ENCODE measurements at regions not wholly inside any gene's neighbourhood (a gene's known extent, or its start where the extent isn't known, plus 50 kb on each side); places are given as distances from the start of the nearest gene placed in this dataset.
"Not testable (repeated sequence)": the region's sequence is repeated elsewhere in the genome, so short reads cannot be mapped to it uniquely, and the experiment has no call there.

DNA sequence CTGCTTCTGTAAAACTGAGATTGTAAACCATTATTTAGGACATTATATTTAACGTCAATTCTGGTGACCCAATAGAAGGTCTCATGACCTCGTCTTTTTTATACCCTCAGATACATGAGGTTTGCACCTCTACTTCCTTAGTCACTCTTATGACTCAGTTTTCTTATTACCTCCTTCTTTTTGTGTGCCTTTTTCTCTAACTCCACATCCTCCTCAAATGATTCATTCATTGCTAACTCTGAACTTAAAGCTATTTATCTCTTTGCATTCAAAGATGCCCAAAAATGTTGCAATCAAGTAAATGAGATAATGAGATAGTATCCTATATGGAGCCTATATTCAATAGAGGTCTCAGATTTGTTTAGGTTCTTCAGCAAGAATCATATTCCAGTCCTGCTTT lies 121.0 kb upstream of the KYNU start:
- no peak for DNase-seq

DNA sequence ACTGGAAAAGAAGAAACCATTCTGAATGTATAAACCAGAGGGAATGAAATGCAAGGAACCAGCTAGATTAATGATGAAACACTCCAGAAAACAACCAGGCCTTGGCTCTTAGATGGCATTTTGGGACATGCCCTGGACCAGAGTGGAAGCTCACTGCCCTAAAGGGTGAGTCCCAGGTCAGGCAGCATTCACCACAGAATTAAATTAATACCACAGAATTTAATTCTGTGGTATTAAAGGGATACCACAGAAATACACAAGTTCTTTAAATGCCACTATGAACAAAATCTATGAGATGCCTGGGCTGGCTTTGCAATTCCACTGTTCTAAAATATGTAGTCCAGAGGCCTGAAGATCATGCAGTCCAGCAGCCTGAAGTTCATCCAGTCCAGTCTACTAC lies 122.3 kb upstream of the KYNU start:
- no peak for DNase-seq

DNA sequence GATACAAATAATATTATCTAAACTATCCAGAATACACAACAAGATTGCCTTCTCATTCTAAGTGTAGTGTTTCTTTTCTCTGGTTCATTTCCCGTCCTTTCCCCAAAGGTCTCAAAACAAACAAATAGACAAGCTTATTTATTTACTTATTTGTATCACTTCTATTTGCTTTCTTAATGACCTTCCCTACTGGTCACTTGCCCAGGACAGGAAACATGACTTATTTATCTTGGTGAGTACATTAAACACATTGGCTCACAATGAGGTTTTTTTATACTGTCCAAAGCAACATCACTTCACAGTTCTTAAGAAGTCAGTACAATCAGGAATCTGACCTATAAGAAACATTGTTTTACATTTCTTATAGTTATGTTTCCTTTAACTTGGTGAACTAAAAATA lies 123.3 kb upstream of the KYNU start:
- no peak for DNase-seq

DNA sequence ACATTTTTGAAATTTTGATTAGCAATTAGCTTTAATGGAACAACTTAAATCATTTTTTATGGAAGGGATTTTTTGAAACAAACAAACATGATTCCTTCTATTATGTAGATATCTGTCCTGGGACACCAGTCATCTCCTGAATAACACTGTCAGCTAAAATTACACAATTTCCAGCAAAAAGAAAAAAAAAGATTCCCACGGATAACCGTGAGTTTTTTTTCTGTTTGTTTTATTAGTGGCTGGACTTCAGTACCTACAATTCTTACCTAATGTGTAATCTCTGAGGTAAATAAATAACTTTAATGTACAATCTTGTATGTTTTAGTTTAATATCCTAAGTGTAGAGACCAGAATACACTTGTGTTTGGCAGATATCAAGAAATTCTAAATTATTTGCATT lies 126.6 kb upstream of the KYNU start:
- DNase-seq, result no peak

DNA sequence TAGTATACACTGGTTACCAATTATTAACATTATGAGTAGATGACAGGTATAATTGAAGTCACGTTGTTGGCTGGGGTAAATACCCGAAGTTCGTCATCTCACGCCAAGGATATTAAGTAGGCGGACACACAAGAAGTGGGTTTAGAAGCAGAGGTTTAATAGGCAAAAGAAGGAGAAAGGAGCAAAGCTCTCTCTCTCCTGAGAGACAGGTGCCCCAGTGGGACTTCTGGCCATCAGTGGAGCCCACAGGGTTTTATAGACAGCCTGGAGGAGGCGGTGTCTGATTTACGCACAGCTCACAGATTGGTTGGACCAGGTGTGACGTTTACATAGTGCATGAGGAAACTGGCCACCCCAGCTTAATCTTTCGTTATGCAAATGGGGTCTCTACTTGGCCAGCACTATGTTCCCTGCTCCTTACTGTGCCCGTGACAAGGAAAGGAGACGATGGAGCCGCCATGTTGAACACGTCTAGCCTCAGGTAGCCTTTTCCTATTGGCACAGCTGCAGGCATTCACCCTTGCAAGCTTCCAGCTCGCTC lies 128.8 kb upstream of the KYNU start:
- DNase-seq, result no peak

DNA sequence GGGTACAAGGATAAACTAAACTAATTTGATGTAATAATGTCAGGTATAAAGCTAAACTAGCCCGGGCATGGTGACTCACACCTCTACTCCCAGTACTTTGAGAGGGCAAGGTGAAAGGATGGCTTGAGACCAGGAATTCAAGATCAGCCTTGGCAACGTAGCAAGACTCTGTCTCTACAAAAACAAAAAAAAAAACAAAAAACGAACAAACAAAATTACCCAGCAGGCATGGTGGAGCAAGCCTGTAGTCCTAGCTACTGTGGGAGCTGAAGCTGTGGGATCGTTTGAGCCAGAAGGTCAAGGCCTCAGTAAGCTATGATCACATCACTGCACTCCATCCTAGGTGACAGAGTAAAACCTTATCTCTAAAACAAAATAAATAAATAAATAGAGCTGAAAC lies 131.8 kb upstream of the KYNU start:
- DNase-seq, result no peak

DNA sequence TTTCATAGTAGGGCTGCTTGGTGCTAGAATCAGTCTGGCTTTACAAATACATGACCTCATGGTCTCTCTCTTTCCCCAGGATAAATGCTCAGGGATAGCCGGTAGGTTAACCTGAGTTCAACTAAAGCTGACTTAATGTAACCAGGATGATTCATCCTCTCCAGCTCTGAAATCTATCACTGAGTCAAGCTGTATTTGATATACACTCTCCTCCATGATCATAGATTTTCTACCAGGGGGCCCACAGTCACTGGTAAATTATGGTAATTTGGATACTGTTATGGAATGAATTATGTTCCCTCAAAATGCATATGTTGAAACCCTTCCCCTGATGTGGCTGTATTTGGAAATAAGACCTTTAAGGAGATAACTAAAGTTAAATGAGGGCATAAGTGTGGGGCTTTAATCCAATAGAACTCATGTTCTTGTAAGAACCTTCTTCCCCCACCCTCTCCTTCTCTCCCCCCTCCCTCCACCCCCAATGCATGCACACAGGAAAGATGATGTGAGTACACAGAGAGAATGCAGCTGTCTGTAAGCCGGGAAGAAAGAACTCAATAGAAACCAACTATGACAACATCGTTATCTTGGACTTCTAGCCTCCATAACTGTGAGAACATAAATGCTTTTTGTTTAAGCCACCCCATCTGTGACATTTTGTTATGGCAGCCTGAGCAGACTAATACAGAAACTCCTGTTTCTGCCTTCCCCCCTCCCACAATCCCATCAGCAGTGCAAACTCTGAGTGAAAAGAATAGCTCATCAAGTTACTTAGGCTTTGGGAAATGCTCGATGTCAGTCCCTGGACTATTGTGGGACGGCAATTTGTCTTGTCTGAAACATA lies 134.9 kb upstream of the KYNU start:
- DNase-seq, result no peak

DNA sequence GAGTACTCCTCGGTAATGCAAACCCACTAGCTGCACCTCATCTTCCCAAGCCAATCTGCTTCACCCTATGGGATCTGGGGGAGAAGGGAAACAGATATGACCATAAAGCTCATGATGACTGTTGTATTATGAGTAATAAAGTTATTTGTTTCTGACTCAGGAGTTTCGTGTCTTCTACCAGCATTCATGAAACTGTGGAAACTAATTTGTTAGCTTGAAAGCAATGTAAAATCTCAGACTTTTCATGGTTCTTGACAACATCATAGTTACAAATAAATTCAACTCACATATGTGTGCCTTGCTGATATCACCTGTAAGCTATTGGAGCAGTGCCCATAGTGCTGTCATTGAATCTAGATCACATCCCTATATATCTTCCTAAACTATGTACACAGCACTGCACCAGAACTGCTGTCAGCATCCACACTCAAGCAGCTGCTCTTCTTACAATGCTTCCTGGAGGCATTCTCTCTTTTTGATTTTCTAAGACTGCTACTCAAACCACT lies 135.6 kb upstream of the KYNU start:
- DNase-seq, result no peak

DNA sequence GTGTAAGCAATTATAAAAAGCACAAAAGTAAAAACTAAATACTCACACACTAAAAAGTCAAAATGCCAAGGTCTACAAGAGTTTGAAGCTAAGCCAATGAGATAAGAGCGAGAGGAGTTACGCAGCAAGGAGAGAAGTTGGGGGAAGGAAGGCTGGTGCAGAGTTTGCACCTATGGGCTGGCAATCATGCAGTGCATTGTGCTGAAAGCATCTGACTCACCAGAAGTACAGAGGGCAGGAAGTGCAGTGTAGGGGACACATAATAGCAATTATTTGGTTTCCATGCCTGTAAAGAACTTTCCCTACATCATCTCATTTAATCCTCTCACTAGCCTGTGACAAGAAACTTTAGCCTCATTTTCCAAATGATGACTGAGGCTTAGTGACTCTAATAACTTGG lies 142.7 kb upstream of the KYNU start:
- no peak for DNase-seq

DNA sequence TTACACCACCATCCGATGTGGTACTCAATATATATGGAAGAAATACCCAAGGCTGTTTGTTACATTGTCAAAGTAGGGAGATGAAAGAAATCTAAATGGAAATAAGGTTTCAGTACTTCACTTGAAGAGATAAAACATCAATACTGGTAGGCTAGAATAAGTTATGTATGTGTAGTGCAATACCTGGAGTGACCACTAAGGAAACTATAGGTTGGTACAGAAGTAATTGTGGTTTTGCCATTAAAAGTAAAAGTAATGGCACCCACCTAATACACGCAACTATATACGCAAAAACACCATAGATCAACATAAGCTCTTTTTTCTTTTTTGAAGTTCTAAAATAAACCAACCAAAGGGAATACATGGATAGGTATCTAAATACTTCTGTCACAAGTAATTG lies 143.2 kb upstream of the KYNU start:
- DNase-seq, result no peak

DNA sequence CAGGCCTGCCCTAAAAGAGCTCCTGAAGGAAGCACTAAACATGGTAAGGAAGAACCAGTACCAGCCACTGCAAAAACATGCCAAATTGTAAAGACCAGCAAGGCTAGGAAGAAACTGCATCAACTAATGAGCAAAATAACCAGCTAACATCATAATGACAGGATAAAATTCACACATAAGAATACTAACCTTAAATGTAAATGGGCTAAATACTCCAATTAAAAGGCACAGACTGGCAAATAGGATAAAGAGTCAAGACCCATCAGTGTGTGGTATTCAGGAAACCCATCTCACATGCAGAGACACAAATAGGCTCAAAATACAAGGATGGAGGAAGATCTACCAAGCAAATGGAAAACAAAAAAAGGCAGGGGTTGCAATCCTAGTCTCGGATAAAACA lies 147.7 kb upstream of the KYNU start:
- DNase-seq, result not testable (repeated sequence)

DNA sequence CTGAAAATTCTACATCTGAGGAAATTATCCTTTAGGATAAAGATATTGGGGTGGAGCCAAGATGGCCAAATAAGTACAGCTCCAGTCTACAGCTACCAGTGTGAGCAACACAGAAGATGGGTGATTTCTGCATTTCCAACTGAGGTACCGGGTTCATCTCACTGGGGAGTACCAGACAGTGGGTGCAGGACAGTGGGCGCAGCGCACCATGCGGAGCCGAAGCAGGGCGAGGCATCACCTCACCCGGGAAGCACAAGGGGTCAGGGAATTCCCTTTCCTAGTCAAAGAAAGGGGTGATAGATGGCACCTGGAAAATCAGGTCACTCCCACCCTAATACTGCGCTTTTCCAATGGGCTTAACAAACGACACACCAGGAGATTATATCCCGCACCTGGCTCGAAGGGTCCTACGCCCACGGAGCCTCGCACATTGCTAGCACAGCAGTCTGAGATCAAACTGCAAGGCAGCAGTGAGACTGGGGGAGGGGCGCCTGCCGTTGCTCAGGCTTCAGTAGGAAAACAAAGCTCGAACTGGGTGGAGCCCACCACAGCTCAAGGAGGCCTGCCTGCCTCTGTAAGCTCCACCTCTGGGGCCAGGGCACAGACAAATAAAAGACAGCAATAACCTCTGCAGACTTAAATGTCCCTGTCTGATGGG lies 149.5 kb upstream of the KYNU start:
- not testable (repeated sequence) for DNase-seq

DNA sequence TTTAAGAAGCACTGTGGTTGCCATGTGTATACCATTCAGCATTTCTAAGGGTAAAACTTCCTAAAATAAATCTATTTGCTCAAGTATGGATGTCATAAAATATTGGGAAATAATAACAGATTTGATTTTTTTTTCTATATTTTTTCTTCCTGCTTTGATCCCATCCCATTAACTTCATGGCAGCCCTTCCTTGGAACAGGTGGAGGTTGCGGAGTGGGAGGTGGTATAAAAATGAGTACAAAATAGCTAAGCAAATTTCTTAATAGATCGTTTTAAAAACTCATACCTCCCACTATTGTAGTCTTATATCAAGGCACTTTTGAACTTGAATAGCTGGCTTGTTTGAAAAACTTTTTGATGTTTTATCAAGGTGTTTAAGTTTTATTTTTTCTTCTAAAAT lies 152.1 kb upstream of the KYNU start:
- DNase-seq, result no peak

DNA sequence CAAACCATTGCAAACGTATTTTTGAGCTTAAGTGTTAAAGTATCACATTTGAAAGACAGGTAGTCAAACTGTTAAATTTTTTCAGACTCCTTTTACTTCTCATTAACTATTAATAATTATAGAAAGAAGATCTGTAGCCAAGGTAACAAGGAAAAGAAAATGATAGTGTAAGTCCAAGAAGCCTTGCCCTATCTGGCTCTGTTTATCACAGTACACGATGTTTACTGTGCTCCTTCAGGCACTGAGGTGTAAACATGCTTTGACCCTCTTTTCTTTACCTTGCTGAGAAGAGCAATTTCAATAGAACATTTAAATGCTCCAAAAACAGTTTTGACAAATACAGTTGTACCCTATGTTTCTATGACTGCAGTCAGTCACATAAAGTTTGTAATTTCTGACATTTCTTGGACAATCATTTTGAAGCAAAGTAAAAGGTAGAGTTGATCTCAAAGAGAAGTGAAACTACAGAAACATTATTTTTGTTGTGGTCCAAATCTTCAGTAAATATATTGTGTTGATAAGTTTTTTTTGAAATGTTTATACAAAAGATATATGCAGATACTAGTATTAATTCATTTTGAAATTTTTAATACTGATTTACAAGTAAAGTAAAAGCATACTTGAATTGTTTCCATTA lies 152.6 kb upstream of the KYNU start:
- no peak for DNase-seq

DNA sequence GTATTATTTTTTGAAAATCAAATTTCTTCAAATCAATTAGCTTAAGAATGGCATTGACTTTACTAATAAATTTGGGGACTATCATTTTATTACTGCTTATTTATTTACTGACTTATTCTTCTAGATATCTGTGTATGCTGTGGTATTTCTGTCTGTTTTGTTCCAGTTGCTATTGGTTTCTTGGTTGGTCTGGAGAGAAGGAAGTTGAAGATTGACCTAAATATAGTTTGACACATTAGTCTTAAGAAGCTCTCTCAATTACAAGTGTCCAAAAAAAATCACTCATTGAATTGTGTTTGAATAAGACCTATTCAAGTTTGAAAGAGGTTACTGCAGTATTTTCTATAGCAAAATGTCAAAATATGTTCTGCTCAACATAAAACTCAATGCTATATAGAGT lies 153.3 kb upstream of the KYNU start:
- no peak for DNase-seq

DNA sequence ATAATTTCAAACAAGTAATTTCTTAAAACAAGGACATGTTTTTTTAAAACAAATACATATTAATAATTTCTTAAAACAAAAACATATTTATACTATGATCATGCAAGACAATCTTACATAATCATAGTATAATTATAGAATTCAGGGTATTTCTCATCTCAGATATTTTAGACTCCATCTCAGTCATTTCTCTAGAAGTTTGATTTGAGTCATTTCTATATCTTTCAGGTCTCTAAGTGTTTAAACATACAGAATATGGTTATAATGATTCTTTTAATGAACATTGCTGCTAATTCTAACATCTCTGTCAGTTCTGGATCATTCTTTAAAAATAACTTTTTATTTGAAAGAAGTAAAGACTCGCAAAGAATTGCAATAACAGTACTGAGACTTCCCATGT lies 154.2 kb upstream of the KYNU start:
- DNase-seq, result no peak

DNA sequence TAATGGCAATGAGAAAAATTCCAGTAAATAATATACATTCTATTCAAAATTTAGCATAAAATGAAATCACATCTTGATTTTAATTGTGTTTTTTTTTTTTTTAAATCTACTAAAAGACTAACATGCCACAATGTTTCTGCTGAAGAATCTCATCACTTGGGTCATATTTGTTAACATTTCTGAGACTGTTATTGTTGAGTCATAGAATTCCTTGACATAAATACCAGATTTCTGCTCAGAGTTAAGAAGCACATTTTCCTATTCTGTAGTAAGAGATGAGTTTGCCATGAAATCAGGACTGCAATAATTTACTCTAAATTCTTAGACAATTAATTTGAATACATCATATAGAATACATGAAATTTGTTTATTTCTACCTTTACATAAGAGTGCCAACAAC lies 154.9 kb upstream of the KYNU start:
- DNase-seq, result no peak

DNA sequence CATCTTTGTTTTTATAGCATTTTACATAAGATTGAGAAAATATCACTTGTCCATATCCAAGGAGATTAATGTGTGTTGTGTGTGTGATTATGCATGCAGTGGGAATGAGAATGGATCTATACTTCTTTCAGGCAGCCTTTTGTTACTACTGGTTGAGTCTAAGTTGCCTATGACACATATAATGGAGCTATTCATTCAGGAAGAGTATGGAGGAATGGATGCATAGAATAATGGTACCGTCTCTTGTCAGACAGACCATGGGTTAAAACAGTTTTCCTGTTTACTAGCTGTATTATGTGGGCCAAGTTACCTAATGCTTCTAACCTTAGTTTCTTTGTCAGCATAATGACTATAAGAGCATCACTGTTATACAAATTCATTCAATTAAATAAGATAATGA lies 155.4 kb upstream of the KYNU start:
- DNase-seq, result no peak

DNA sequence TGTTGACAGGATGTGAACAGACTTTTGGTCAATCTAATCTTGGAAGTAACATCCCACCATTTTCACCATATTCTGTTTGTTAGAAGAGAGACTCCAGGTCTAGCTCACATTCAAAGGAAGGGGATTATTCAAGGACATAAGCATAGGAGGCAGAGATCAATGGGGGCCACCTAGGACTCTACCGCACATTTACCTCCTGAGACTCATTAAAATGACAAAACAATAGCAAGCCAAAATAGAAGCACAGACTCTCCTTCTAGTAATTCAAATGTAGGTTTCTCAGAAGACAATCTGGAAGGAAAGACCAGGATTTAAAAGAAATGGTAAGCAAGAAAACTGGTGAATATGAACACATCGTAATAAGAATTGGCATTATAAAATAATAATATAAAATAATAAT lies 156.4 kb upstream of the KYNU start:
- no peak for DNase-seq

DNA sequence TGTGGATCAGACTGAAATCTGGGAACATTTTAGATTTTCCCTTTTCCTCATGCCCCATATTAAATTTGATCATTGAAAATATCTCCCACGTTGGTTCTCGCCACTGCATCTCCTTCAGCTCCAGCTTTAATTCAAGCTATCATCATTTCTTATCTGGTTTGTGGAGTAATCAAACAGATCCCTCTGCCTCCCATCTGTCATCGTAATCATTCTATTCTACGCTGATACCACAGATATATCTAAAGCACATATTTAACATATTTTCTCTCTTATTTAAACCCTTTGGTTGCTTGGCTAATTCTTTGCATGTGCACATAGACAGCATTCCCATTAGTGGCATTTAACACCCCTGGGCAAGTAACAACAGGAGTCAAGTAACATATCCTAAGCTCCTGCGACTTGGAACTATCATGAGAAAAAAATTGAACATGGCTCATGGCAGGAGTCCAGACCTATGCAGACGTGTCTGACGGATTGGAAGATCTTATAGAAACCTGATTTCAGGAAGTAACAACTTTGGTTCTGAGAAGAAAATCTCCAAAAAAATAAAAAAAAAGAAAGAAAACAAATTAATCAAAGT lies 158.8 kb upstream of the KYNU start:
- no peak for DNase-seq

DNA sequence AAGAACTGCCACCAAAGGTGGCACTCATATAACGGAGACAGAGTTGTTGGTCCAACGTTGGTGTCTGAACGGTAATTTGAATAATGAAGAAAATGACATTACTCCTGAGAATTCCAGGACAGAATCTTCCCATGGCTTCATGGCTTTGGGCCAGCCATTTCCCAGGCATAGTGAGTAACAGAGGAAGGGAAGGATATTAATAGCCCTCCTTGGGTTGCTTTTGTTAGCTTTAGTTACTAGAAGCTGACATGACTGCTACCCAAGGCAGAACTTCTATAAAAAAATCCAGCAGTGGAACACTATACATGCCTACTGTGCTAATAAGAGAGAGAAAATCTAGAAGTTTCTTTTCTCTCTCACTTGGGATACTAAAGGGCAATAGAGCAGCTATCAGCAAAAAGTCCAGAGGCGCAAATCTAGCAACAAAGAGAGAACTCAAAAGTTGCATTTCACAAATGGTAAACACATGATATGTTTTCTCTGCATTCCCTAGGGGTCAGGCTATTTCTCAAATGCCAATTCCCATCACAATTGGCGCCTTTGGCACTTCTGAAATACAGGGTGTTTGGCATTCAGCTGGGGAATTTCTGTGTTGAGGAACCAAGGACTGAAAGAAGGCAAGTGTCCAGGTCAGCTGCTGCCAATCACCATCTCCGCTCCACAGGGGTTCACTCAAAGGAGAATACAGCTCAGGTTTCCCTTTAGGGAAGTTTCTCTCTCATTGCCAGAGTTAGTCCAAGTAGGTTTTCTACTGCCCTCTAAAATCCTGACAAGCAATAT lies 160.8 kb upstream of the KYNU start:
- no peak for DNase-seq

DNA sequence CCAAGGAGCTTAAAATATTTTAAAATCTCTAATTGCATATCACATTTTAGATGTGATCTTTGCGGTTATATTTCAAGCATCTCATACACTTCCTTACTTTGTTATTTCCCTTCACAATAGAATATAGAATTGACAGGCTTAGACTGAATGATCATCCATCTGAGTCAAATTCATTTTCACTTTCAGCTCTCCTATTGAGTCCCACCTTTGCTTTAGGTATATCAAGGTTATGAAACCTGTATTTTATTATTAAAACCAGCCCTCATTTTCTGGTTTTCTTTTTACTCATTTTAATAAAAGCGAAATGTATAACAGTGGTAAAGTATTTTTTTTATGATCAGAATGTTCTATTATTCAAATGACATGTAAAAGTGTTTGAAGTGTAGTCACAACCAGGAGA lies 162.9 kb upstream of the KYNU start:
- no peak for DNase-seq

DNA sequence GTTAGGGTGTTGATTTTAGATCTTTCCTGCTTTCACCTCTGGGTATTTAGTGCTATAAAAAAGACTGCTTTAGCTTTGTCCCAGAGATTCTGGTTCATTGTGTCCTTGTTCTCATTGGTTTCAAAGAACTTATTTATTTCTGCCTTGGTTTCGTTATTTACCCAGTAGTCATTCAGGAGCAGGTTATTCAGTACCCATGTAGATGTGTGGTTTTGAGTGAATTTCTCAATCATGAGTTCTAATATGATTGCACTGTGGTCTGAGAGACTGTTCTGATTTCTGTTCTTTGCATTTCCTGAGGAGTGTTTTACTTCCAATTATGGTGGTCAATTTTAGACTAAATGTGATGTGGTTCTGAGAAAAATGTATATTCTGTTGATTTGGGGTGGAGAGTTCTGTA lies 167.1 kb upstream of the KYNU start:
- no peak for DNase-seq

Data from SW 1271 (cell line).